BE2C (cell line): ENCODE measurements at regions not wholly inside any gene's neighbourhood (a gene's known extent, or its start where the extent isn't known, plus 50 kb on each side); places are given as distances from the start of the nearest gene placed in this dataset.

Experiments used
- DNase-seq: peaks from one replicate; pipeline ENCODE4 v3.0.0-alpha.2; 2020
- H3K27me3 ChIP-seq: fragments of 250-450 bp; sonication (Bioruptor Pico); 2 replicates; pipeline ENCODE4 v1.5.1; 2020; ENCODE audit warnings: mild to moderate bottlenecking
- H3K36me3 ChIP-seq: fragments of 250-450 bp; sonication (Bioruptor Pico); 2 replicates; pipeline ENCODE4 v1.5.1; 2020; ENCODE audit warnings: mild to moderate bottlenecking
- H3K4me1 ChIP-seq: fragments of 250-450 bp; sonication (Bioruptor Pico); 2 replicates; pipeline ENCODE4 v1.5.1; 2020
- H3K4me3 ChIP-seq: 2 replicates; pipeline ENCODE4 v1.5.1; 2011; ENCODE audit warnings: low read depth, low read length
- H3K9me3 ChIP-seq: fragments of 250-450 bp; sonication (Bioruptor Pico); 2 replicates; pipeline ENCODE4 v1.5.1; 2020
- TF ChIP-seq, protein P1 (sequence below): IDR thresholded peaks from 2 replicates; pipeline ENCODE4 v1.5.1; 2012; ENCODE audit warnings: mild to moderate bottlenecking, low read depth, low read length

GRCh38 chr20:52904837-52905236 is 67.3 kb upstream of the TSHZ2 start:
- no peak for DNase-seq
- Histone ChIP-seq H3K27me3 (no peaks in the 10 kb centered on the region), H3K36me3 (no peaks in the 10 kb centered on the region), H3K9me3 (no peaks in the 10 kb centered on the region), H3K4me1 (peaks cover 4% of the 10 kb centered on the region; the same call in 1 of the 2 replicates), H3K4me3 (no peak overlapping the region)
- TF ChIP-seq, protein P1, sequence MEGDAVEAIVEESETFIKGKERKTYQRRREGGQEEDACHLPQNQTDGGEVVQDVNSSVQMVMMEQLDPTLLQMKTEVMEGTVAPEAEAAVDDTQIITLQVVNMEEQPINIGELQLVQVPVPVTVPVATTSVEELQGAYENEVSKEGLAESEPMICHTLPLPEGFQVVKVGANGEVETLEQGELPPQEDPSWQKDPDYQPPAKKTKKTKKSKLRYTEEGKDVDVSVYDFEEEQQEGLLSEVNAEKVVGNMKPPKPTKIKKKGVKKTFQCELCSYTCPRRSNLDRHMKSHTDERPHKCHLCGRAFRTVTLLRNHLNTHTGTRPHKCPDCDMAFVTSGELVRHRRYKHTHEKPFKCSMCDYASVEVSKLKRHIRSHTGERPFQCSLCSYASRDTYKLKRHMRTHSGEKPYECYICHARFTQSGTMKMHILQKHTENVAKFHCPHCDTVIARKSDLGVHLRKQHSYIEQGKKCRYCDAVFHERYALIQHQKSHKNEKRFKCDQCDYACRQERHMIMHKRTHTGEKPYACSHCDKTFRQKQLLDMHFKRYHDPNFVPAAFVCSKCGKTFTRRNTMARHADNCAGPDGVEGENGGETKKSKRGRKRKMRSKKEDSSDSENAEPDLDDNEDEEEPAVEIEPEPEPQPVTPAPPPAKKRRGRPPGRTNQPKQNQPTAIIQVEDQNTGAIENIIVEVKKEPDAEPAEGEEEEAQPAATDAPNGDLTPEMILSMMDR: no peak

- peaks cover 18% of the 10 kb centered on the region for H3K4me1 ChIP-seq
- no peak for DNase-seq
- H3K27me3 ChIP-seq: no peaks in the 10 kb centered on the region
- H3K36me3 ChIP-seq: no peaks in the 10 kb centered on the region
- no peaks in the 10 kb centered on the region for H3K9me3 ChIP-seq
- TF ChIP-seq, protein P1: no peak
- H3K4me3 ChIP-seq: no peak overlapping the region
Measured at GRCh38 chr20:52899041-52899608, 73.0 kb upstream of the TSHZ2 start.

DNA sequence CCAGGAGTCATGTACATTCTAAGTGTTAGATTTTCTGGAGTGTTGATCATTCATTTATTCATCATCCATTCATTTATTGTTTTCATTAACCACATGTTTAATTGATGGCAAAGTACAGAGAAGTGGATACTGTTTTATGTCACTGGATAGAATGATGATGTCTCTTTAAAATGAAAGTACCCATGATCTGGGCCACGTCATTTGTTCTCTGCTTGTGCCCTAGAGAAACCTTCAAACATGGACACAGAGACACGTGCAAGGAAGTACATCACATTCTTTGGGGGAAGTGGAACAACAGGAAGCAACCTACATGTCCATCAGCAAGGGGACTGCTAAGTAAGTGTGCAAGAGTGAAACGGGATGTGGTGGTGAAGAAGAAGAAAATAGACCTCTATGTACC is 75.8 kb upstream of the TSHZ2 start:
- DNase-seq: no peak
- H3K27me3 ChIP-seq: no peaks in the 10 kb centered on the region
- TF ChIP-seq, protein P1: no peak
- H3K4me1 ChIP-seq: peaks cover 18% of the 10 kb centered on the region
- H3K36me3 ChIP-seq: no peaks in the 10 kb centered on the region
- no peak overlapping the region for H3K4me3 ChIP-seq
- H3K9me3 ChIP-seq: no peaks in the 10 kb centered on the region

DNA sequence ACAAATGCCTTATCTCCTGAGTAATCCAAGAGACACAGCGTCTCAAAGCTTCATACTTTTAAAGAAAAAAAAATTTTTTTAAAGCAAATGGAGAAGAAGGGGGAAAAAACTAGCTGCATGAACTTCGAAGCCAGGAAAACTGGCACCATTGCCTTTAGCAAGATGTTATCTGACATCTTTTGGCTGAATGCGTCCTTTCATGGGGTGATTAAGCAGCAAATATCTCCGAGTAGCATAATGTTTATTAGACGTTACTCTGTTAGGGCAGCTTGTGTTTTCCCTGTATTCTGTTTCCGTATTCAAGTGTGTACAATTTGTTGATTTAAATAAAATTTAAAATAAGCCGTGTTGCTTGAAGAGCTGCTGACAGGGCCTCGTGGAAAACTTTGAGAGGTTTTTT is 76.5 kb upstream of the TSHZ2 start:
- no peaks in the 10 kb centered on the region for H3K36me3 ChIP-seq
- H3K4me1 ChIP-seq: peaks cover 18% of the 10 kb centered on the region
- DNase-seq: no peak
- H3K27me3 ChIP-seq: no peaks in the 10 kb centered on the region
- H3K9me3 ChIP-seq: no peaks in the 10 kb centered on the region
- TF ChIP-seq, protein P1: no peak
- peak overlapping the region; percentile 19 for H3K4me3 ChIP-seq

- no peaks in the 10 kb centered on the region for H3K36me3 ChIP-seq
- DNase-seq: no peak
- H3K27me3 ChIP-seq: no peaks in the 10 kb centered on the region
- no peaks in the 10 kb centered on the region for H3K9me3 ChIP-seq
- TF ChIP-seq, protein P1: no peak
- peaks cover 18% of the 10 kb centered on the region for H3K4me1 ChIP-seq
- peak overlapping the region; percentile 19 for H3K4me3 ChIP-seq
Measured at GRCh38 chr20:52895235-52895634, 76.9 kb upstream of the TSHZ2 start.

GRCh38 chr20:52893498-52893897 is 78.7 kb upstream of the TSHZ2 start:
- H3K4me3 ChIP-seq: no peak overlapping the region
- DNase-seq: no peak

More at GRCh38 chr20:52893498-52893897, 78.7 kb upstream of the TSHZ2 start:
- TF ChIP-seq, protein P1: no peak
- Histone ChIP-seq H3K9me3 (no peaks in the 10 kb centered on the region), H3K4me1 (peaks cover 18% of the 10 kb centered on the region), H3K27me3 (no peaks in the 10 kb centered on the region), H3K36me3 (no peaks in the 10 kb centered on the region)
